GM23248 (cell line): ENCODE measurements at regions not wholly inside any gene's neighbourhood (a gene's known extent, or its start where the extent isn't known, plus 50 kb on each side); places are given as distances from the start of the nearest gene placed in this dataset.

ENCODE experiments used
- DNase-seq: peaks from one replicate; pipeline ENCODE4 v3.0.0-alpha.2; 2015
- H2AFZ ChIP-seq: fragments of 200-600 bp; sonication (generic); 2 replicates; pipeline ENCODE4 v1.6.1; 2016; ENCODE audit warnings: antibody characterized with exemption
- H3F3A ChIP-seq: fragments of 200-600 bp; sonication (generic); 2 replicates; pipeline ENCODE4 v1.6.1; 2016; ENCODE audit warnings: mild to moderate bottlenecking, antibody characterized with exemption, mixed run types; ENCODE audit not compliant: insufficient read depth
- H3K27ac ChIP-seq: fragments of 200-600 bp; sonication (generic); 2 replicates; pipeline ENCODE4 v1.5.1; 2016; ENCODE audit warnings: mild to moderate bottlenecking
- H3K27me3 ChIP-seq: fragments of 200-600 bp; sonication (generic); replicated peaks from 2 replicates; pipeline ENCODE4 v1.6.1; 2016; ENCODE audit warnings: mild to moderate bottlenecking; ENCODE audit not compliant: insufficient read depth
- H3K36me3 ChIP-seq: fragments of 200-600 bp; sonication (generic); 2 replicates; pipeline ENCODE4 v1.6.1; 2016; ENCODE audit warnings: low read depth, mild to moderate bottlenecking
- H3K4me1 ChIP-seq: fragments of 200-600 bp; sonication (generic); 2 replicates; pipeline ENCODE4 v1.6.1; 2016; ENCODE audit warnings: mild to moderate bottlenecking; ENCODE audit not compliant: insufficient read depth
- H3K4me2 ChIP-seq: fragments of 200-600 bp; sonication (generic); one replicate; pipeline ENCODE4 v1.6.1; 2016; ENCODE audit warnings: mild to moderate bottlenecking; ENCODE audit not compliant: unreplicated experiment
- H3K4me3 ChIP-seq: fragments of 200-600 bp; sonication (generic); 2 replicates; pipeline ENCODE4 v1.5.1; 2016; ENCODE audit warnings: mild to moderate bottlenecking
- H3K79me2 ChIP-seq: fragments of 200-600 bp; sonication (generic); 2 replicates; pipeline ENCODE4 v1.6.1; 2016; ENCODE audit warnings: mild to moderate bottlenecking; ENCODE audit not compliant: insufficient read depth
- H3K9ac ChIP-seq: fragments of 200-600 bp; sonication (generic); 2 replicates; pipeline ENCODE4 v1.6.1; 2016; ENCODE audit warnings: mild to moderate bottlenecking
- H3K9me2 ChIP-seq: fragments of 200-600 bp; sonication (generic); 2 replicates; pipeline ENCODE4 v1.6.1; 2016; ENCODE audit warnings: mixed run types, mild to moderate bottlenecking, moderate library complexity; ENCODE audit not compliant: insufficient read depth
- H3K9me3 ChIP-seq: fragments of 200-600 bp; sonication (generic); one replicate; pipeline ENCODE4 v1.6.1; 2017; ENCODE audit warnings: low read depth
- H4K20me1 ChIP-seq: fragments of 200-600 bp; sonication (generic); 2 replicates; pipeline ENCODE4 v1.6.0; 2016; ENCODE audit not compliant: insufficient read depth
- EZH2 ChIP-seq: fragments of 200-600 bp; sonication (generic); IDR thresholded peaks from 2 replicates; pipeline ENCODE4 v1.6.1; 2018; ENCODE audit warnings: antibody characterized with exemption, mild to moderate bottlenecking; ENCODE audit not compliant: insufficient read depth, poor library complexity, severe bottlenecking
- EZH2phosphoT487 ChIP-seq: fragments of 200-600 bp; sonication (generic); IDR thresholded peaks from 2 replicates; pipeline ENCODE4 v1.6.1; 2018; ENCODE audit warnings: antibody characterized with exemption, moderate library complexity, mild to moderate bottlenecking, low read depth; ENCODE audit not compliant: insufficient read depth
- WGBS, 2 experiments: methylation state at CpG; one replicate each; pipeline ENCODE4 v1.1.6; 2015 to 2017; ENCODE audit warnings: low lambda C conversion rate in 2 of 2, low coverage in 1 of 2; ENCODE audit errors: missing lambda C conversion rate in 2 of 2; 5-methylcytosine and 5-hydroxymethylcytosine counted together
- in situ Hi-C: fragments of 300-500 bp; cut with MboI; formaldehyde crosslinking; loops from 2 replicates; pipeline ENCODE4 v1.15.0; 2020

- no peaks in the 10 kb centered on the region for H3K4me1 ChIP-seq
- no peaks in the 10 kb centered on the region for H3F3A ChIP-seq
- 52% methylated on average over 2 of the region's 2 CpGs for WGBS, 2 experiments
- H3K79me2 ChIP-seq: no peaks in the 10 kb centered on the region
- no peak for DNase-seq
- H3K4me3 ChIP-seq: no peak overlapping the region
- peaks cover 10% of the 10 kb centered on the region for H3K27me3 ChIP-seq
- no peaks in the 10 kb centered on the region for H4K20me1 ChIP-seq
- no peaks in the 10 kb centered on the region for H3K36me3 ChIP-seq
- no peaks in the 10 kb centered on the region for H3K9me3 ChIP-seq
- H2AFZ ChIP-seq: no peak overlapping the region
- TF ChIP-seq EZH2phosphoT487 (no peak), EZH2 (no peak)
- in situ Hi-C loops: no loop called here
- no peak overlapping the region for H3K27ac ChIP-seq
- H3K4me2 ChIP-seq: no peak overlapping the region
- H3K9me2 ChIP-seq: no peaks in the 10 kb centered on the region
- H3K9ac ChIP-seq: no peak overlapping the region
Observed at GRCh38 chr11:45726493-45727054, 61.2 kb upstream of the CHST1 start.

GRCh38 chr11:45725776-45726492 lies 60.5 kb upstream of the CHST1 start:
- WGBS, 2 experiments: 41 to 53% methylated on average over 6 of the region's 6 CpGs
- H3K27me3 ChIP-seq: peaks cover 10% of the 10 kb centered on the region
- no peaks in the 10 kb centered on the region for H3F3A ChIP-seq
- H3K36me3 ChIP-seq: no peaks in the 10 kb centered on the region
- no peak for TF ChIP-seq EZH2phosphoT487
- no peak for TF ChIP-seq EZH2
- H3K4me3 ChIP-seq: no peak overlapping the region
- no peak overlapping the region for H3K27ac ChIP-seq
- H3K4me2 ChIP-seq: no peak overlapping the region
- no peak overlapping the region for H3K9ac ChIP-seq
- no peak overlapping the region for H2AFZ ChIP-seq
- no peaks in the 10 kb centered on the region for H3K4me1 ChIP-seq
- no peaks in the 10 kb centered on the region for H3K9me2 ChIP-seq
- H3K79me2 ChIP-seq: no peaks in the 10 kb centered on the region
- in situ Hi-C loops: no loop called here
- DNase-seq: no peak
- H4K20me1 ChIP-seq: no peaks in the 10 kb centered on the region
- no peaks in the 10 kb centered on the region for H3K9me3 ChIP-seq

- no peaks in the 10 kb centered on the region for H4K20me1 ChIP-seq
- DNase-seq: no peak
- no peaks in the 10 kb centered on the region for H3F3A ChIP-seq
- peaks cover 16% of the 10 kb centered on the region for H3K27me3 ChIP-seq
- H3K9me2 ChIP-seq: no peaks in the 10 kb centered on the region
- H3K4me2 ChIP-seq: no peak overlapping the region
- H3K4me3 ChIP-seq: no peak overlapping the region
- no peak overlapping the region for H3K27ac ChIP-seq
- 34% methylated on average over 3 of the region's 3 CpGs for WGBS, 2 experiments
- no peaks in the 10 kb centered on the region for H3K9me3 ChIP-seq
- H3K4me1 ChIP-seq: no peaks in the 10 kb centered on the region
- TF ChIP-seq EZH2phosphoT487 (no peak), EZH2 (no peak)
- H3K9ac ChIP-seq: no peak overlapping the region
- no peaks in the 10 kb centered on the region for H3K36me3 ChIP-seq
- in situ Hi-C loops: no loop called here
- H2AFZ ChIP-seq: no peak overlapping the region
- H3K79me2 ChIP-seq: no peaks in the 10 kb centered on the region
Observed at GRCh38 chr11:45725121-45725520, 59.7 kb upstream of the CHST1 start.

- Histone ChIP-seq H3K4me3 (no peak overlapping the region), H3K4me2 (no peak overlapping the region), H3K79me2 (no peaks in the 10 kb centered on the region), H3K27ac (no peak overlapping the region), H3K4me1 (no peaks in the 10 kb centered on the region), H3K9me3 (no peaks in the 10 kb centered on the region), H4K20me1 (no peaks in the 10 kb centered on the region), H2AFZ (no peak overlapping the region), H3K36me3 (no peaks in the 10 kb centered on the region), H3F3A (no peaks in the 10 kb centered on the region), H3K27me3 (peaks cover 17% of the 10 kb centered on the region), H3K9me2 (no peaks in the 10 kb centered on the region), H3K9ac (no peak overlapping the region)
- in situ Hi-C loops: no loop called here
- WGBS, 2 experiments: 10 to 20% methylated on average over 3 of the region's 3 CpGs
- no peak for TF ChIP-seq EZH2
- no peak for TF ChIP-seq EZH2phosphoT487
- DNase-seq: no peak
Observed at GRCh38 chr11:45724153-45724552, 58.7 kb upstream of the CHST1 start.
